Stomach (tissue), 8 donors: ENCODE measurements at regions not wholly inside any gene's neighbourhood (a gene's known extent, or its start where the extent isn't known, plus 50 kb on each side); places are given as distances from the start of the nearest gene placed in this dataset.

Experiments used
- DNase-seq, 2 donors: peaks; one replicate each; pipeline versions ENCODE4 v3.0.0 to v3.0.0-alpha.2; 2013 to 2019
- H3K27ac ChIP-seq, 5 donors: fragments of 200-600 bp in 4 of 5; sonication (generic) in 4 of 5; one replicate each; pipeline ENCODE4 v1.5.1; 2013 to 2019; ENCODE audit warnings: mild to moderate bottlenecking in 1 of 5, moderate library complexity in 1 of 5
- H3K27me3 ChIP-seq, 3 donors: fragments of 200-600 bp; sonication (generic); one replicate each; pipeline ENCODE4 v1.5.1; 2017 to 2019; ENCODE audit warnings: mixed run types in 1 of 3
- H3K36me3 ChIP-seq, 4 donors: fragments of 200-600 bp; sonication (generic); 1 replicate in 3 of 4; 2 replicates in 1 of 4; pipeline ENCODE4 v1.5.1; 2016 to 2019
- H3K4me1 ChIP-seq, 4 donors: fragments of 200-600 bp; sonication (generic); one replicate each; pipeline ENCODE4 v1.5.1; 2016 to 2019
- H3K4me3 ChIP-seq, 4 donors: fragments of 200-600 bp; sonication (generic) in 3 of 4; one replicate each; pipeline ENCODE4 v1.5.1; 2016 to 2019; ENCODE audit warnings: mild to moderate bottlenecking in 1 of 4
- H3K9me3 ChIP-seq, 4 donors: fragments of 200-600 bp; sonication (generic); one replicate each; pipeline ENCODE4 v1.5.1; 2016 to 2019
- EP300 ChIP-seq: sonication (generic); formaldehyde crosslinking; IDR thresholded peaks from one replicate; pipeline ENCODE4 v1.6.1; 2017; ENCODE audit warnings: antibody characterized with exemption
- POLR2A ChIP-seq, 4 donors: fragments of 450-650 bp; IDR thresholded peaks; one replicate each; pipeline ENCODE4 v1.6.1; 2016; ENCODE audit warnings: antibody characterized with exemption in 4 of 4, control low read depth in 2 of 4, mild to moderate bottlenecking in 1 of 4, moderate library complexity in 1 of 4
- POLR2AphosphoS5 ChIP-seq, 3 donors: sonication (generic); formaldehyde crosslinking; IDR thresholded peaks; one replicate each; pipeline ENCODE4 v1.6.1; 2016; ENCODE audit warnings: antibody characterized with exemption in 3 of 3
- WGBS, 5 donors: extraction: QIAGEN DNeasy Blood & Tissue Kit in 3 of 5; methylation state at CpG; one replicate each; pipeline versions ENCODE4 v1.1.5 to v1.1.7; 2013 to 2018; 5-methylcytosine and 5-hydroxymethylcytosine counted together
- intact Hi-C: fragments of 100-400 bp; cut with DNase I; formaldehyde crosslinking; loops from one replicate; pipeline ENCODE4 v1.15.1; 2023; ENCODE audit warnings: low total_unique reads
- TF ChIP-seq, protein P1 (sequence below), 7 experiments: fragments of 450-650 bp in 4 of 7; fragments of 200-600 bp in 3 of 7; sonication (generic) in 3 of 7; IDR thresholded peaks; one replicate each; pipeline ENCODE4 v1.5.1; 2016 to 2019; ENCODE audit warnings: antibody characterized with exemption in 7 of 7, control low read depth in 2 of 7, mild to moderate bottlenecking in 1 of 7
- donor health status: healthy with polysubstance abuse.
- donor health status: Bipolar disorder and iron deficiency.
- donor health status: healthy.

DNA sequence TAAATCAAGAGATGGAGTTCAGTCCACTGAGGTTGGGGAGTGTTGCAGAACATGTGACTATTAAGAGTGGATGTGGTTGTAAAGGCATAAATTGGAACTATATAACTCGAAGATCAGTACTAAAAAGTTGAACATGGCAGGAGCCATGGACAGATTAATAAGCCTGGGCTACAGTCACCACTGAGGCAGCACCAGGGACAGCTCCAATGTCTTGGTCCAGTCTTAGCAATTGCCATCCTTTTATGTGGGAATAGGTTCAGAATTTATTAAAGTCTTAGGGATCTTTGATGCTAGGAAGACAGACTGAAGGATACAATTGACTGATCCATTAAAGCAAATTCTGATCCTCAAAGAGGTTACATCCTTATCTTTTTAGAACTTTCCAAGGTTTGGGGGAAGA, 156.6 kb downstream of the ADRA2A start:
- Histone ChIP-seq H3K9me3 (no peaks in the 10 kb centered on the region), H3K27me3 (no peaks in the 10 kb centered on the region), H3K4me1 (no peaks in the 10 kb centered on the region), H3K36me3 (no peaks in the 10 kb centered on the region), H3K4me3 (no peak overlapping the region), H3K27ac (no peak overlapping the region)
- TF ChIP-seq EP300 (no peak), POLR2AphosphoS5 (IDR thresholded peaks at IDR 0.05) (no peak), POLR2A (IDR thresholded peaks at IDR 0.05) (no peak)
- TF ChIP-seq, protein P1, sequence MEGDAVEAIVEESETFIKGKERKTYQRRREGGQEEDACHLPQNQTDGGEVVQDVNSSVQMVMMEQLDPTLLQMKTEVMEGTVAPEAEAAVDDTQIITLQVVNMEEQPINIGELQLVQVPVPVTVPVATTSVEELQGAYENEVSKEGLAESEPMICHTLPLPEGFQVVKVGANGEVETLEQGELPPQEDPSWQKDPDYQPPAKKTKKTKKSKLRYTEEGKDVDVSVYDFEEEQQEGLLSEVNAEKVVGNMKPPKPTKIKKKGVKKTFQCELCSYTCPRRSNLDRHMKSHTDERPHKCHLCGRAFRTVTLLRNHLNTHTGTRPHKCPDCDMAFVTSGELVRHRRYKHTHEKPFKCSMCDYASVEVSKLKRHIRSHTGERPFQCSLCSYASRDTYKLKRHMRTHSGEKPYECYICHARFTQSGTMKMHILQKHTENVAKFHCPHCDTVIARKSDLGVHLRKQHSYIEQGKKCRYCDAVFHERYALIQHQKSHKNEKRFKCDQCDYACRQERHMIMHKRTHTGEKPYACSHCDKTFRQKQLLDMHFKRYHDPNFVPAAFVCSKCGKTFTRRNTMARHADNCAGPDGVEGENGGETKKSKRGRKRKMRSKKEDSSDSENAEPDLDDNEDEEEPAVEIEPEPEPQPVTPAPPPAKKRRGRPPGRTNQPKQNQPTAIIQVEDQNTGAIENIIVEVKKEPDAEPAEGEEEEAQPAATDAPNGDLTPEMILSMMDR (IDR thresholded peaks at IDR 0.05), result no peak
- intact Hi-C loops, result no loop called here
- WGBS, 5 donors, result 50 to 61% (median 58%) methylated on average over 1 of the region's 1 CpG
- DNase-seq, result peak in 1 of 2 donors; percentile 25

DNA sequence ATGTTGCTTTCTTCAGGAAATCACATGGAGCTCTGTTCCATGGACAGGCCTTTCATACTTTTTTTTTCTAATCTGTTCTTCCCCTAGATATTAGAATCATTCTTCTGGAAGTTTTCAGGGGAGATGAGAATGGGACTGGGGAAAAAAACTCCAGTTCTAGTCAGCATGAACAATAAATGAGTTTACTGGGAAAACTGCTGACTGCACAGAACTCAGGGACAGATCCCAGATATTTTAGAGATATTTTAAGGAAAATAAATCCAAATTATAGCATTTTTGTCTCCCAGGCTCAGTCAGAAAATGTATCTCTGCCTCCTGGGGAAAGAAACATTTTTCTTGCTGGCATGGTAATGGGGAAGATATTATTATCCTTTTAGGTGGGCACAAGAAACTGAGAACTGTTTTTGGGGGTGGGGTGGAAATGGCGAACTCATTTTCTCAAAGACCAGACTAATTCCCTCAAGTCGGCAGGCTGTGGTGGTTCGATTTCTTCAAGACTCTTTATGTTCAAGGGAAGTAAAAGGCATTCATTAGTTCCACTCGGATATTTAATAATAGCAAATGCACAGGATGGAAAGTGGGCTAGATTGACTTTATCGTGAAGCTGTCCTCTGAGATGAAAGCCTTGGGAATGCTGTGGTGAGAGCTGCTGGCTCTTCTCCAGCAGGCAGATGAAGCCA, 157.5 kb downstream of the ADRA2A start:
- Histone ChIP-seq H3K9me3 (no peaks in the 10 kb centered on the region), H3K4me3 (no peak overlapping the region), H3K36me3 (no peaks in the 10 kb centered on the region), H3K27me3 (no peaks in the 10 kb centered on the region), H3K27ac (no peak overlapping the region), H3K4me1 (no peaks in the 10 kb centered on the region)
- no peak for DNase-seq
- TF ChIP-seq POLR2AphosphoS5 (IDR thresholded peaks at IDR 0.05) (no peak), EP300 (no peak), POLR2A (IDR thresholded peaks at IDR 0.05) (no peak)
- TF ChIP-seq, protein P1 (IDR thresholded peaks at IDR 0.05), result no peak
- intact Hi-C loops, result no loop called here
- 75 to 86% (median 85%) methylated on average over 5 of the region's 5 CpGs for WGBS, 5 donors

DNA sequence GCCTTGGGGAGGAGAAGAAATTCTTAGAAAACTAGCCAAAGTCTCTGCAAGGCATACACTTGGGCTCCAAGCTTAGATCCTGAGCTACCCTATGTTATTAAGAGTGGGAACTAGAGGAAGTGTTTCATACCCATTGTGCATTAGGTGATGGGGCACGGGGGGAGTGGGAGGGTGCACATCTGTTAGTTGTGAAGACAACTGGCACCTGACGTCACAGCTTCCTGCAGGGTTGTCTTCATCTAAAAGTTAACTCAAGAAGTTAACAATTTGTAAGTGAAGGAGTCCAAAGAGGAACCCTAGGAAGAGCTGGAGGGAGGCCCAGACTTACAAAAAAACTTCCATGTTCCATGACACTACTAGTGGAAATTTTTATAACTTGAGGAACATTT, 158.1 kb downstream of the ADRA2A start:
- no peak overlapping the region for H3K27ac ChIP-seq
- no peak overlapping the region for H3K4me3 ChIP-seq
- intact Hi-C loops, result no loop called here
- no peaks in the 10 kb centered on the region for H3K36me3 ChIP-seq
- WGBS, 5 donors, result 42 to 66% (median 53%) methylated on average over 2 of the region's 2 CpGs
- H3K9me3 ChIP-seq, result no peaks in the 10 kb centered on the region
- no peak for DNase-seq
- TF ChIP-seq EP300, result no peak
- TF ChIP-seq POLR2AphosphoS5 (IDR thresholded peaks at IDR 0.05), result no peak
- TF ChIP-seq POLR2A (IDR thresholded peaks at IDR 0.05), result no peak
- TF ChIP-seq, protein P1 (IDR thresholded peaks at IDR 0.05), result no peak
- no peaks in the 10 kb centered on the region for H3K4me1 ChIP-seq
- H3K27me3 ChIP-seq, result no peaks in the 10 kb centered on the region

DNA sequence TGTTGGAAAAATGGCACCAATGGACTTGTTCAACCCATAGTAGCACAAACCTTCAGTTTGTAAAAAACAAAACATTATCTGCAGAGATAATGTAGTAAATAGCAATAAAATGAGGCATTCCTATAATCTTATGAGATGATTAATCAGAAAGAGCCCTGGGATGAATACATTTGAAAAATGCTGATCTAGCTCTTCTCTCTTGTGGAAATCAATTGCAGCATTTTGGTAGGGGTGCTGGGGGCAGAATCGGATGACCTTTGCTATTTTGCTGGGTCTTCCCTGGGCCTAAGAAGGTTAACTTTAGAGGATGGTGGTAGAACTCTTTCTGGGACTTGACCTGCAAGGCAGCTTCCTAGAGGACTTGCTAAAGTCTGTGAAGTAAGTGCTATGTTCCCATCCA, 163.5 kb downstream of the ADRA2A start:
- no peak overlapping the region for H3K4me3 ChIP-seq
- 86 to 100% (median 91%) methylated on average over 1 of the region's 1 CpG for WGBS, 5 donors
- no peaks in the 10 kb centered on the region for H3K27me3 ChIP-seq
- TF ChIP-seq EP300, result no peak
- no peak for TF ChIP-seq POLR2A (IDR thresholded peaks at IDR 0.05)
- TF ChIP-seq, protein P1 (IDR thresholded peaks at IDR 0.05), result no peak
- no peak for TF ChIP-seq POLR2AphosphoS5 (IDR thresholded peaks at IDR 0.05)
- H3K36me3 ChIP-seq, result no peaks in the 10 kb centered on the region
- H3K27ac ChIP-seq, result no peak overlapping the region
- no peaks in the 10 kb centered on the region for H3K9me3 ChIP-seq
- no peak for DNase-seq
- H3K4me1 ChIP-seq, result no peaks in the 10 kb centered on the region
- intact Hi-C loops, result no loop called here
